Prostate gland (tissue), 2 donors: ENCODE measurements at regions not wholly inside any gene's neighbourhood (a gene's known extent, or its start where the extent isn't known, plus 50 kb on each side); places are given as distances from the start of the nearest gene placed in this dataset.

Experiments
- CTCF ChIP-seq, 4 experiments: fragments of 200-600 bp in 2 of 4; fragments of 450-650 bp in 2 of 4; sonication (generic) in 2 of 4; IDR thresholded peaks; 1 replicate in 3 of 4; 2 replicates in 1 of 4; pipeline ENCODE4 v1.5.1; 2016 to 2019; ENCODE audit warnings: antibody characterized with exemption in 4 of 4, mild to moderate bottlenecking in 2 of 4, moderate library complexity in 2 of 4
- POLR2A ChIP-seq: fragments of 450-650 bp; IDR thresholded peaks from one replicate; pipeline ENCODE4 v1.6.1; 2016; ENCODE audit warnings: antibody characterized with exemption, mild to moderate bottlenecking
- POLR2AphosphoS5 ChIP-seq: sonication (generic); formaldehyde crosslinking; IDR thresholded peaks from one replicate; pipeline ENCODE4 v1.6.1; 2017; ENCODE audit warnings: antibody characterized with exemption

- TF ChIP-seq POLR2A (no peak), POLR2AphosphoS5 (no peak), CTCF (IDR thresholded peaks at IDR 0.05) (no peak)
Measured at GRCh38 chr6:11878029-11878428, 99.4 kb upstream of the ADTRP start.
